ENCODE measurements at regions not wholly inside any gene's neighbourhood (a gene's known extent, or its start where the extent isn't known, plus 50 kb on each side); places are given as distances from the start of the nearest gene placed in this dataset.

DNA sequence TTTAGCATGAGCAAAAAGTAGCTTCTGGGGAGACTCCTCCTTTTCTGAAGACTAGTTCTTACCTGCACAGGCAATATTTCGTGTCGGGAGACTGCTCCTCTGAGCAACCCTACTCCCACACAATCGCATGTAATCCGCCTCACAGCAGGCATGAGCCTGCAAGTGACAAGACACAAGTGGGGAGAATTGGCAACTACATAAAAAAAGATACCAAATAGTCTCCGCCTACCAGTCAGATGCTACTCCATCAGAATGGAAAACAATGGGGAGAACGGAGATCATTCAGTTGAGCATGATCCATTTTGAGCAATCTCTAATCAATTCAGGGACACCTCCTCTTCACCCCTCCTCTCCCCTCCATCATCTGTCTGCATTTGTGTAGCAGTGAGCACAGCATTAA lies 321.0 kb downstream of the COG6 start:
- DNase-seq = no peak

DNA sequence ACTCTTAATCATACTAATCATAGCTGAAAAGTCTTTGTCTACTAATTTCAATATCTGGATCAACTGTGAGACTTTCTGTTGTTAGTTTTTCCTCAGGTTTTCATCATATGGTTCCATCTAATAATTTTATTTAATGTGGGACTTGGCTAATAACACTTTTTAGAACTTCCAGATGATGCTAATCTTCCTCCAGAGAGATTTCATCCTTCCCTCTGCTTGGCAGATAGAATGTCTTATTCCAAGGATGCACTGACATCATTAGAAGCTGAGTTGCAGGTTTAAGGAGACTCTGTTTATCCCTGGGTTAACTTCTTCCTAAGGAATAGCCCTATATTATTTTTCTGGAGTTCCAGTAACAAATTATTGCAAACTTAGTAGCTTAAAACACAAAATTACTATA lies 325.6 kb downstream of the COG6 start:
- DNase-seq = no peak

GRCh38 chr13:39982745-39983144 lies 327.3 kb downstream of the COG6 start:
- DNase-seq = no peak

DNA sequence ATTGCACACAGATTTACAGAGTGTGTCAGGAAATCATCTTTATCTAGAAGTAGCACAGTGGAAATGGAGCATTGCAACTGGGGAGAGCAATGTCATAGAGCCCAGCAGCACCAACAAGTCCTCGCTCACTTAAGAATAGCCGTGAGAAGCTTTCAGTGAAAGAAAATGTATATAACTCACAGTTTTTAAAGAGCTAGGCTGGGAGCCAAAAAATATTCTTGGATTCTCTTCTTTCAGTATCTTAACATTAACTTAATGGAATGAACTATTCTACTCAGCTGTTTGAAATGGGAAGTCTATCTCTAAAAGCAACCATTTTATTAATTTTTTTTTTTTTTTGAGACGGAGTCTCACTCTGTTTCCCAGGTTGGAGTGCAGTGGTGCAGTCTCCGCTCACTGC lies 329.6 kb downstream of the COG6 start:
- DNase-seq = no peak

- no peak for DNase-seq
Measured at GRCh38 chr13:39988351-39988750, 332.9 kb downstream of the COG6 start.

- DNase-seq = no peak
Measured at GRCh38 chr13:39998166-39998565, 342.7 kb downstream of the COG6 start.

GRCh38 chr13:40002016-40002415 lies 346.6 kb downstream of the COG6 start:
- no peak for DNase-seq

DNA sequence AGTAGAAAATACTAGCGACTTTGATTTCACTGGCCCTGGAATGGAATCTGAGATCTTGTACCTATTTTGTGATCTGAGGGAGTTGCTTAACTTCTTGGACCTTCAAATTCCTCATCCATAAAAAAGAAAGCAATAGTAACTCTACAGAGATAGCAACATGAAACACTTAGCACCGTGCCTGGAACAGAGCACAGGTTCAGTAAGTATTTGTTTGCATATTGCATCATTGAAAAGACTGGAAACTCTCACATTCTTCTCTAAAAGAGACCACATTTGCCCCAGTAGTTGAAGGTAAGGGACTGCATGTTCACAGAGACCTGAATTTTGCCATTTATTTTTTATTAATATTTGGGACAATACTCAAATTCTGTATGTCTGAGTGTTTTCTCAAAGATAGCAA lies 358.1 kb downstream of the COG6 start:
- no peak for DNase-seq

- DNase-seq = no peak
Measured at GRCh38 chr13:40016953-40017660, 361.6 kb downstream of the COG6 start.

- DNase-seq = no peak
Measured at GRCh38 chr13:40017662-40018262, 362.3 kb downstream of the COG6 start.

DNA sequence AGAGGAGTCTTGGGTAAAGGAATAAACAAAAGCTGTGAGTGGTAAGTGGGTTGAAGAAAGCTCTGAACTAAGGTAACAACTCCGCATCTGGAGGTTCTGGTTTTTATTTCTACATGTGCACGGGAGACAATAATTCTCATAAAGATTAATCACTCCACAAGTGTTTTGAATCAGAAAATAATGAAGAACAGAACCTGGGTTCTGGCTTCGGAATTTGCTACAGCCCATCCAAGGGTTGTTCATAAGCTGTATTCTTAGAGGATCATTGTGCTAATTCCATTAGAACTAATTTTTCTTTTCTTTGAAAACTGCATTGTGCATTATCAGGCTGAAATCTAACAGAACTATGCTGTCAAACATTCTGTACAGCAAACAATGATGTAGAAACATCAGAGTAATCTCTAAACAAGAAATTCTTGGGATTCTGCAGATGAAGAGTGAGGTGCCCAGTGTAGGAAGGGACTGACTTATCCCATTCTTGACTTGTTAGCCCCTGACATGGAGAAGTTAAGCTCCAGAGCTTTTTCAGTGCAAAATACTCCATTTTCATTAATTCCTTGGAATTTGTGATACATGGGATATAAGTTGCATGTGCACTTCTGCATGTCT lies 368.2 kb downstream of the COG6 start:
- no peak for DNase-seq

DNA sequence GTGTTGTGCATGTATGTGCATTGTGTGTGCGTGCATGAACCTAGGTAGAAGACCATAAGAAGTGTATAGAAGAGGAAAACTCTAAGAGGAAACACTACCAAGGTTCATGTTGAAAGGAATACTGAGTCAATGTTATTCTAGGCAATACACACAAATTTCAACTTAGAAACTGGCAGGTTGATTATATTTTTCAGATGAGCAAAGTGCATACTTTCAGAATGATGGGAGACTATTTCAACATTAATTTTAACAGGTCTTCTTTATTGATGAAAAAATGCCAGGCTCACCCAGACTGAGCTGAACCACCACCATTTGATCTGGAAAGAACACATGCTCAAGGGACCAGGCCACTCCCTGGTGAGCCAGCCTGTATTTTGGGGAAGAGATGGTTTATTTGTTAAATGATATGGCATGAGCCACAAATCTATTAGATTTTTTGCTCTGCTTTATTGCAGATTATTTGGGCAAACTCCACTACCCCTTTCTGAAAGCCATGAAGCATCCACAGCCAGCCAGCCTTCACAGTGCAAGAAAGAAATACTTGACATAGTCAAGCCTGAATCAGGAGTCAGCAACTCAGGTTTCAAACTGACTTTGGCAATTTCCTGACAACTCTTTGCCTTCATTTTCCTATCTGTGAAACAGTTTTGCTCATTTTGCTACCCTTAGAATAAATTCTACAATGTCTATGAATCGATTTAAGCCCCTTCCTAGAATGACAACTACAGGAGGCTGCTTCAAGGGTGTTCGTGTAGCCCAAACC lies 368.9 kb downstream of the COG6 start:
- no peak for DNase-seq

- no peak for DNase-seq
Measured at GRCh38 chr13:40024967-40025714, 369.7 kb downstream of the COG6 start.

DNA sequence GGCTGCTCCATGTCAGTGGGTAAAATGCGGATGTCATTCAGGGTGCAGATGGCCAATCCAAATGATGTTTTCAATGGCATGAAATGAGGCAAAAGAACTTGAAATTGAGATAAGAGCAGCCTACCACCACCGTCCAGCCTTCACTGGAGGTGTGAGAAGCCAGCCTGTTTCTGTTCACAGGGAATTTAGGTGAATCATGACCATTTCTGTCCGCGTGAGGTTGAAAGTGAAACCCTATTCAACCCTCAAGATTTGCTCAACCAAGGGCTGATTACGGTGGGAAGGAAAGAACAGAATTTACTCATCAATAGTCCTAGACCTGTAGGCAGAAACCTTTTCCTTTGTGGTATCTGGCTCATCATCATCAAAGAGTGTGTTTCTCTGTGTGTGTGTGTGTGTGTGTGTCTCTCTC lies 370.7 kb downstream of the COG6 start:
- DNase-seq = no peak

DNA sequence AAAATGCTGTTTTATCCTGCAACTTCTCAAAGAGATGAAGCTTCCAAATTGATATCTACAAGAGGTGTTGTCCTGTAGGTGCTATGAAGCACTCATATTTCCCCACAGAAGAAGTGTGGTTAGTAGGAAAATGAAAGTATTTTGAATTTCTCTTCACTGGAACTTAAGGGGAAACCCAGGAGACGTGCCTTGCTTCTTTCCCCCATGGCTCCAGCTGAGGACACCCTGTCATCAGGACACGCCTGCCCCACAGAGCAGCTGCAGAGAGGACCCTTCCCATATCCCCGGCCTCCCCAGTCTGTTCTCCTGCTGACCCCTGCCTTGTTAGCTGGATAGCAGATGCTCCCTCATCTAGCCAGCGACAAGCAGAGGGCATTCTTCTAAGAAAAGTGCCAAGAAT lies 371.3 kb downstream of the COG6 start:
- DNase-seq = no peak

DNA sequence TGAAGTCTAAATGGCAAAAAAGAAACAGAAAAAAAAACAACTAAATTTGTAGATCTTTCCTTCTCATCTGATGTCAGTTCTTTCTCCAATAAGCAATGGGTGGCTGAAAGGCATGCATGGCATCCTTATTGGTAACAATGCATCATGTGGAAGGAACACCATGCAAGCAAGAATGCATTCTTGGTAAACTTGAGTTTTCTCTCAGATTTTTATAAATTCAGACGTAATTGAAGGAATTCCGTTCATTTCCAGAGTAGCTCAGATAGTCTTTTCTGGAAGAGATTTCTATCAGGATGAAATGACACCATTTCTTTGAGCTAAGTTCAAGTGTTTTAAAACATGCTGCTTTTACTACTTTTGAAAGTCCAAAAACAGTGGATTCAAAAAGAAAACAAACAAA lies 373.0 kb downstream of the COG6 start:
- DNase-seq = no peak

DNA sequence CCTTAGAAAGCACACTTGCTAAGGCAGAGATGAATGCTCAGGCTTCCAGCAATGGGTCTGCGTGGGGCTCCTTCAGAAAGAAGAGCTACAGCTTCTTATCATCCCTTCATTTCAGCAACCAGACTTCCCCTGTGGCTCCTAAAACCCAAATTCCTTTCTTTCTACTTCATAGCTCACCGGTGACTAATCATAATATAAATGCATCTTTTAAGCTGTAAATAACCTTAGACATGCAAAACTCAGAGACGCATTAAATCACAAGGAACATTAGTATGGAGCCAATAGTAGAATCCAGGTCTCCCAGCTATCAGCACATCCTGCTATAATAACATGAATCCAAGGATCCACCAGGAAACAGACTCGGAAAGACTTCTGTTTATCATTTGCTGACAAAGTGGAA lies 375.6 kb downstream of the COG6 start:
- DNase-seq = peak; percentile 52

GRCh38 chr13:40039061-40039460 lies 383.6 kb downstream of the COG6 start:
- DNase-seq = no peak

DNA sequence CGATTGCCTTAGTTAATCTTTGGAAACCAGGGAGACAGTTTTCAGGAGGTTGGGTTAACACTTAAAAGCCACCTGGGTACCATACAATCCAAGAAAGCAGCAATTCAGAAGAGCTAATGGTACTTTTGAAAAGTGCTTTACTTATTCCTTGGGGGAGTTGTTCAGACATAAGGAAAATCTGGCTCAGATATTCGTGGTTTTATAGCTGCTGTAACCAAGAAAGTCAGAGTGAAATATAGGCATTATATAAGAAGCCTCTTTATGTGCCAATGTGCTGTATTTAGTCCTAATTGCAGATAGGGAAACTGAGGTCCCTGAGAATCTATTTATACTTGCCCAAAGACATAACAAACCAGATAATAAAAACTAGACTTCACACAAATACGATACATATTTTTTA lies 387.5 kb downstream of the COG6 start:
- no peak for DNase-seq

DNA sequence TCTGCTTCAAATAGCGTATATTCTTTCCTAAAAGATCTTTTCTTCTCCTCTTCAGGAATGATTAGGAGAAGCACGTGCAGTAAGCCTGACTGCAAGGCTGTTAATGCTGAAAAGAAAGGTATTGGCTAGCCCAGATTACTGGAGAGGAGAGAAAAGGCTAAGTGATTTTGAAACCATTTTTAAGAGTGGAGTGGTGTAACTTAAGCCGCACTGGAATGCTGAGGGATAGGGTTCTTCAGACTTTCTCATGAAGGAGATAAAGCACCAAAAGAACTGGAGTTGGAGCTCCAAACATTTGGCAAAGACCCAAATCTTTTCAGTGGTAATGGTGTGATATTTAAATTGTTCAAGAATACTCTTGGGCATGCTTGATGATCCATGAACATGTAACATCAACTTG lies 388.3 kb downstream of the COG6 start:
- no peak for DNase-seq

DNA sequence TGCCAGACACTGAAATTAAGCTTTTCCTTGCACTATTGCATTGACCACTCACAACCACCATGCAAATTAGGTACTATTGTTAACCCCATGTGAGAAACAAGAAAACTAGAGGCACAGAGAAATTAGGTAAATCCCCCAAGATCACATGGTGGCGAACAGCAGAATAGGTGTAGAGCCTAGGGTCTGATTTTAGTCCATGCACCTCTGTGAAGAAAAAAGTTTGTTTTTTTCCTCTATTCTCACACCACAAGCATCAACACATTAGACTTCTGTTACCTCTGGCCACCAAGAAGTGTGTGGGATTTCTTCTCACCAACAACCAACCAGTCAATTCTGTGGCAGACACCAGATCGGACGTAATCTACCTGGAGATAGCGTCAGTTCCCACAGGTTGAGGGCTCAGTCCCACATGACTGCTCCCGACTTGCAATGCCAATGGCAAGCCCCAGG lies 391.9 kb downstream of the COG6 start:
- no peak for DNase-seq

GRCh38 chr13:40048551-40048950 lies 393.1 kb downstream of the COG6 start:
- DNase-seq = no peak

DNA sequence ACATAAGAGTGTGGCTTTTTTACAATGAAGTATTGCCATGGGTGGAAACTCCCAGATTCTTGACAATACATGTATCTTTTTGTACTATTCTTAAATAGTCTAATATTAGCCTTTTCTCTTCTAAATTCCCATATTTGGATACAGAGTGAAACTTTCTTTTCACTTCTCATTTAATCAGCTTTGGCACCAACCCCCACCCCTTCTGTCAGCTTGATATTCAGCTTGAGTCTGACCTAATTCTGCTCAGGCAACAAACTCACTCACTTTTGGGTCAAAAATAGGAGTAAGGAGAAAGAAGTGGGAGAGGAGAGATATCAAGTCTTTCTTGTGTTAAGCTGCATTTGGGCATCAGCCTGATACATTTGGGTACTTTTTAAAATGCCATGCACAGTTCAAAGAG lies 397.5 kb downstream of the COG6 start:
- DNase-seq = no peak
